Liver (tissue), 8 donors: ENCODE measurements at regions not wholly inside any gene's neighbourhood (a gene's known extent, or its start where the extent isn't known, plus 50 kb on each side); places are given as distances from the start of the nearest gene placed in this dataset.

ENCODE experiments used
- DNase-seq: peaks from one replicate; pipeline ENCODE4 v3.0.0-alpha.2; 2017; ENCODE audit warnings: low spot score
- H3K27ac ChIP-seq, 2 donors: one replicate each; pipeline ENCODE4 v1.7.0; 2013; ENCODE audit warnings: inconsistent platforms in 2 of 2, low read length in 2 of 2, control low read depth in 1 of 2, low read depth in 1 of 2, mild to moderate bottlenecking in 1 of 2
- H3K27me3 ChIP-seq, 4 donors: one replicate each; pipeline versions ENCODE4 v1.6.1 to v1.7.0; 2013; ENCODE audit warnings: low read length in 3 of 4, inconsistent platforms in 1 of 4, mild to moderate bottlenecking in 1 of 4, moderate library complexity in 1 of 4; ENCODE audit not compliant: control insufficient read depth in 4 of 4, insufficient read depth in 4 of 4
- H3K36me3 ChIP-seq, 4 donors: one replicate each; pipeline versions ENCODE4 v1.6.1 to v1.7.0; 2013; ENCODE audit warnings: low read length in 3 of 4, mild to moderate bottlenecking in 3 of 4, low read depth in 1 of 4, moderate library complexity in 1 of 4; ENCODE audit not compliant: control insufficient read depth in 4 of 4, insufficient read depth in 3 of 4
- H3K4me1 ChIP-seq, 4 donors: one replicate each; pipeline versions ENCODE4 v1.6.1 to v1.7.0; 2013; ENCODE audit warnings: low read length in 3 of 4, mild to moderate bottlenecking in 3 of 4, moderate library complexity in 1 of 4; ENCODE audit not compliant: control insufficient read depth in 4 of 4, insufficient read depth in 4 of 4
- H3K4me3 ChIP-seq, 3 donors: one replicate each; pipeline versions ENCODE4 v1.6.1 to v1.7.0; 2013; ENCODE audit warnings: low read length in 3 of 3, control low read depth in 1 of 3, low read depth in 1 of 3, mild to moderate bottlenecking in 1 of 3
- H3K9ac ChIP-seq, 2 donors: one replicate each; pipeline ENCODE4 v1.7.0; 2013; ENCODE audit warnings: low read length in 2 of 2, mild to moderate bottlenecking in 2 of 2, moderate library complexity in 2 of 2, control low read depth in 1 of 2, low read depth in 1 of 2
- H3K9me3 ChIP-seq, 4 donors: one replicate each; pipeline versions ENCODE4 v1.6.1 to v1.7.0; 2013; ENCODE audit warnings: low read length in 3 of 4; ENCODE audit not compliant: control insufficient read depth in 4 of 4
- ATF3 ChIP-seq: IDR thresholded peaks from 2 replicates; pipeline ENCODE4 v1.6.1; 2016; ENCODE audit warnings: antibody characterized with exemption
- CTCF ChIP-seq: fragments of 150-350 bp; IDR thresholded peaks from 2 replicates; pipeline ENCODE4 v1.5.1; 2017; ENCODE audit warnings: improper control_type of control experiment, low read depth, low read length; ENCODE audit not compliant: missing input control
- EGR1 ChIP-seq, 2 donors: IDR thresholded peaks; 2 replicates each; pipeline ENCODE4 v1.6.1; 2016 to 2018; ENCODE audit warnings: antibody characterized with exemption in 2 of 2, low read depth in 2 of 2
- HNF4A ChIP-seq, 2 donors: conservative IDR thresholded peaks; 2 replicates each; pipeline ENCODE4 v1.6.1; 2016; ENCODE audit warnings: antibody characterized with exemption in 2 of 2, mild to moderate bottlenecking in 2 of 2
- HNF4G ChIP-seq: IDR thresholded peaks from 2 replicates; pipeline ENCODE4 v1.6.1; 2016; ENCODE audit warnings: antibody characterized with exemption
- JUND ChIP-seq, 2 donors: IDR thresholded peaks; 2 replicates each; pipeline ENCODE4 v1.6.1; 2016; ENCODE audit warnings: antibody characterized with exemption in 2 of 2
- MAX ChIP-seq: IDR thresholded peaks from 2 replicates; pipeline ENCODE4 v1.6.1; 2016; ENCODE audit warnings: antibody characterized with exemption
- NR2F2 ChIP-seq: IDR thresholded peaks from 2 replicates; pipeline ENCODE4 v1.6.1; 2016; ENCODE audit warnings: antibody characterized with exemption
- RAD21 ChIP-seq, 2 donors: IDR thresholded peaks; 2 replicates each; pipeline ENCODE4 v1.6.1; 2016; ENCODE audit warnings: antibody characterized with exemption in 2 of 2, mild to moderate bottlenecking in 2 of 2
- REST ChIP-seq: IDR thresholded peaks from 2 replicates; pipeline ENCODE4 v1.6.1; 2016; ENCODE audit warnings: antibody characterized with exemption, mild to moderate bottlenecking
- RXRA ChIP-seq, 2 donors: IDR thresholded peaks; 2 replicates each; pipeline ENCODE4 v1.6.1; 2017 to 2018; ENCODE audit warnings: antibody characterized with exemption in 2 of 2, mild to moderate bottlenecking in 1 of 2
- SP1 ChIP-seq: IDR thresholded peaks from 2 replicates; pipeline ENCODE4 v1.6.1; 2018; ENCODE audit warnings: antibody characterized with exemption, mild to moderate bottlenecking
- YY1 ChIP-seq: IDR thresholded peaks from 2 replicates; pipeline ENCODE4 v1.6.1; 2016; ENCODE audit warnings: antibody characterized with exemption, mild to moderate bottlenecking
- ZBTB33 ChIP-seq: IDR thresholded peaks from 2 replicates; pipeline ENCODE4 v1.6.1; 2016; ENCODE audit warnings: antibody characterized with exemption
- WGBS: extraction: QIAGEN DNeasy Blood & Tissue Kit; methylation state at CpG from one replicate; pipeline ENCODE4 v1.1.7; 2013; 5-methylcytosine and 5-hydroxymethylcytosine counted together
- donor health status: healthy.
- donor health status: healthy.
- donor health status: healthy.
- donor health status: healthy.
- donor health status: healthy.

- DNase-seq = no peak
- H3K4me3 ChIP-seq = no peak overlapping the region
- peaks cover 0 to 1% (median 0%) of the 10 kb centered on the region in 4 donors for H3K4me1 ChIP-seq
- H3K9ac ChIP-seq = no peak overlapping the region
- no peak overlapping the region for H3K27ac ChIP-seq
- 79% methylated on average over 8 of the region's 8 CpGs for WGBS
- no peaks in the 10 kb centered on the region for H3K36me3 ChIP-seq
- H3K9me3 ChIP-seq = no peaks in the 10 kb centered on the region
- no peaks in the 10 kb centered on the region for H3K27me3 ChIP-seq
- TF ChIP-seq REST (no peak), RXRA (IDR thresholded peaks at IDR 0.05) (no peak), HNF4A (conservative IDR thresholded peaks at IDR 0.05) (no peak), YY1 (no peak), RAD21 (IDR thresholded peaks at IDR 0.05) (peak in 1 of 2 donors; percentile 8)
These were observed 249.2 kb downstream of the TXNL1 start for GRCh38 chr18:56389190-56389589.

GRCh38 chr18:56388571-56388970, 249.8 kb downstream of the TXNL1 start:
- no peaks in the 10 kb centered on the region for H3K27me3 ChIP-seq
- H3K9me3 ChIP-seq = no peaks in the 10 kb centered on the region
- no peak for DNase-seq
- no peaks in the 10 kb centered on the region for H3K36me3 ChIP-seq
- TF ChIP-seq HNF4G (no peak), HNF4A (conservative IDR thresholded peaks at IDR 0.05) (no peak), JUND (IDR thresholded peaks at IDR 0.05) (no peak), CTCF (no peak), NR2F2 (no peak), ATF3 (no peak), EGR1 (IDR thresholded peaks at IDR 0.05; ENCODE audit: low read depth in 2 of 2) (no peak), SP1 (no peak), REST (no peak), RAD21 (IDR thresholded peaks at IDR 0.05) (no peak), YY1 (no peak), ZBTB33 (no peak), RXRA (IDR thresholded peaks at IDR 0.05) (no peak), MAX (no peak)
- 86% methylated on average over 5 of the region's 5 CpGs for WGBS
- no peak overlapping the region for H3K4me3 ChIP-seq
- H3K9ac ChIP-seq = no peak overlapping the region
- no peak overlapping the region for H3K27ac ChIP-seq
- peaks cover 0 to 1% (median 0%) of the 10 kb centered on the region in 4 donors for H3K4me1 ChIP-seq
